HCT116 (cell line): ENCODE measurements at regions not wholly inside any gene's neighbourhood (a gene's known extent, or its start where the extent isn't known, plus 50 kb on each side); places are given as distances from the start of the nearest gene placed in this dataset.

Experiments used
- ATAC-seq: fragments of 200-7000 bp; cut with Tn5 transposase; 2 replicates; pipeline ENCODE4 v1.9.1; 2020; ENCODE audit warnings: mild to moderate bottlenecking, moderate library complexity
- BruUV-seq: library from RNA; stranded (reverse); fragments of 400-500 nt; replicated peaks from 2 replicates; lab custom pipeline; 2021; lab: Mats Ljungman, UMichigan
- CTCF ChIA-PET: fragments of 300-600 bp; sonication (Branson Sonifier 250); formaldehyde crosslinking; loops from one replicate; lab custom pipeline; 2021; ENCODE audit warnings: antibody characterized with exemption; lab: Charles Lee
- POLR2A ChIA-PET: fragments of 300-600, 350-600 bp; sonication (Branson Sonifier 250); formaldehyde crosslinking; loops from one replicate; lab custom pipeline; 2021; ENCODE audit warnings: antibody characterized with exemption; lab: Charles Lee
- RAD21 ChIA-PET, 2 experiments: fragments of 300-600 bp; sonication (Branson Sonifier 250); formaldehyde crosslinking; loops; one replicate each; lab custom pipeline; 2023; ENCODE audit warnings: low total read pairs in 2 of 2; ENCODE audit not compliant: uncharacterized antibody in 2 of 2, unreplicated experiment in 2 of 2, low non-redundant PET in 1 of 2; lab: Charles Lee
- DNase-seq: peaks from one replicate; pipeline ENCODE4 v3.0.0-alpha.2; 2010; ENCODE audit warnings: low read depth, low spot score
- H2AFZ ChIP-seq: fragments of 200-600 bp; shearing (Covaris generic), sonication (generic); 2 replicates; pipeline ENCODE4 v1.6.1; 2017; ENCODE audit warnings: low read depth, mixed run types, mixed read lengths, antibody characterized with exemption, low read length; ENCODE audit not compliant: poor library complexity, severe bottlenecking
- H3K27ac ChIP-seq: 2 replicates; pipeline ENCODE4 v1.5.1; 2012; ENCODE audit warnings: low read depth, low read length
- H3K27me3 ChIP-seq: fragments of 200-600 bp; sonication (generic); 2 replicates; pipeline ENCODE4 v1.6.1; 2016; ENCODE audit warnings: mixed run types, low read length, mixed read lengths; ENCODE audit not compliant: insufficient read depth
- H3K36me3 ChIP-seq, 2 experiments: fragments of 200-500 bp in 1 of 2; fragments of 200-600 bp in 1 of 2; sonication (Bioruptor generic) in 1 of 2; sonication (generic) in 1 of 2; 2 replicates each; pipeline versions ENCODE4 v1.5.1 to v1.6.1; 2014 to 2016; ENCODE audit warnings: low read length in 2 of 2, inconsistent platforms in 1 of 2, mixed read lengths in 1 of 2, mixed run types in 1 of 2; ENCODE audit not compliant: insufficient read depth in 2 of 2, control insufficient read depth in 1 of 2
- H3K4me1 ChIP-seq, 2 experiments: fragments of 200-600 bp in 1 of 2; sonication (generic) in 1 of 2; 2 replicates each; pipeline versions ENCODE4 v1.5.1 to v1.6.1; 2012 to 2017; ENCODE audit warnings: low read length in 2 of 2, inconsistent platforms in 1 of 2, mild to moderate bottlenecking in 1 of 2, mixed read lengths in 1 of 2, mixed run types in 1 of 2, moderate library complexity in 1 of 2; ENCODE audit not compliant: insufficient read depth in 2 of 2, control insufficient read depth in 1 of 2
- H3K4me2 ChIP-seq: fragments of 200-600 bp; sonication (generic); 2 replicates; pipeline ENCODE4 v1.6.1; 2017; ENCODE audit warnings: mixed run types, low read length, mixed read lengths
- H3K4me3 ChIP-seq, 2 experiments: fragments of 200-600 bp in 1 of 2; sonication (generic) in 1 of 2; replicated peaks in 1 of 2; 2 replicates each; pipeline ENCODE4 v1.5.1; 2011 to 2016; ENCODE audit warnings: low read length in 2 of 2, control low read depth in 1 of 2, low read depth in 1 of 2, mild to moderate bottlenecking in 1 of 2, mixed read lengths in 1 of 2, mixed run types in 1 of 2
- H3K79me2 ChIP-seq: fragments of 200-600 bp; sonication (generic); 2 replicates; pipeline ENCODE4 v1.6.1; 2017; ENCODE audit warnings: mild to moderate bottlenecking, mixed run types, low read length, moderate library complexity, mixed read lengths; ENCODE audit not compliant: insufficient read depth
- H3K9ac ChIP-seq: fragments of 200-600 bp; sonication (generic); 2 replicates; pipeline ENCODE4 v1.6.1; 2016; ENCODE audit warnings: low read length, mixed read lengths
- H3K9me2 ChIP-seq: fragments of 200-600 bp; sonication (generic), shearing (Covaris generic); 2 replicates; pipeline ENCODE4 v1.6.1; 2017; ENCODE audit warnings: mixed run types, mild to moderate bottlenecking, moderate library complexity; ENCODE audit not compliant: insufficient read depth
- H3K9me3 ChIP-seq, 2 experiments: fragments of 200-500 bp in 1 of 2; fragments of 200-600 bp in 1 of 2; sonication (Bioruptor generic) in 1 of 2; sonication (generic) in 1 of 2; 2 replicates each; pipeline ENCODE4 v1.6.1; 2014 to 2017; ENCODE audit warnings: low read length in 2 of 2, mixed read lengths in 2 of 2, inconsistent platforms in 1 of 2, low read depth in 1 of 2, mild to moderate bottlenecking in 1 of 2, mixed run types in 1 of 2, moderate library complexity in 1 of 2; ENCODE audit not compliant: control insufficient read depth in 1 of 2, insufficient read depth in 1 of 2
- H4K20me1 ChIP-seq: fragments of 200-600 bp; sonication (generic), shearing (Covaris generic); 2 replicates; pipeline ENCODE4 v1.6.1; 2017; ENCODE audit warnings: mixed run types, mild to moderate bottlenecking, moderate library complexity; ENCODE audit not compliant: insufficient read depth
- CBX3 ChIP-seq: IDR thresholded peaks from 2 replicates; pipeline ENCODE4 v1.6.1; 2012; ENCODE audit warnings: low read depth
- ELF1 ChIP-seq: IDR thresholded peaks from 2 replicates; pipeline ENCODE4 v1.6.1; 2012; ENCODE audit warnings: low read depth, borderline replicate concordance
- EZH2phosphoT487 ChIP-seq: fragments of 200-600 bp; IDR thresholded peaks from 2 replicates; pipeline ENCODE4 v1.6.1; 2018; ENCODE audit warnings: antibody characterized with exemption, borderline replicate concordance
- FOSL1 ChIP-seq: IDR thresholded peaks from 2 replicates; pipeline ENCODE4 v1.6.1; 2012; ENCODE audit warnings: low read depth
- POLR2A ChIP-seq: IDR thresholded peaks from 2 replicates; pipeline ENCODE4 v1.7.0; 2011; ENCODE audit warnings: borderline replicate concordance; ENCODE audit not compliant: insufficient read depth, insufficient read length; ENCODE audit errors: extremely low read depth
- RAD21 ChIP-seq: IDR thresholded peaks from 2 replicates; pipeline ENCODE4 v1.6.1; 2012; ENCODE audit warnings: low read depth, mild to moderate bottlenecking
- SIN3A ChIP-seq: IDR thresholded peaks from 2 replicates; pipeline ENCODE4 v1.6.1; 2012; ENCODE audit warnings: low read depth
- SRF ChIP-seq: IDR thresholded peaks from 2 replicates; pipeline ENCODE4 v1.6.1; 2012; ENCODE audit warnings: low read depth
- YY1 ChIP-seq: IDR thresholded peaks from 2 replicates; pipeline ENCODE4 v1.6.1; 2011; ENCODE audit warnings: low read length, low read depth, moderate library complexity, mild to moderate bottlenecking; ENCODE audit not compliant: insufficient replicate concordance; ENCODE audit errors: extremely low read depth
- intact Hi-C: fragments of 100-400 bp; cut with micrococcal nuclease; formaldehyde crosslinking; loops from 2 replicates; pipeline ENCODE4 v1.10.0; 2022
- TF ChIP-seq, protein P1 (sequence below), 3 experiments: fragments of 200-600 bp in 1 of 3; sonication (generic) in 1 of 3; IDR thresholded peaks in 2 of 3; conservative IDR thresholded peaks in 1 of 3; 2 replicates each; pipeline ENCODE4 v1.5.1; 2012 to 2017; ENCODE audit warnings: low read depth in 2 of 3, low read length in 2 of 3, antibody characterized with exemption in 1 of 3, borderline replicate concordance in 1 of 3, control low read depth in 1 of 3, mild to moderate bottlenecking in 1 of 3, mixed read lengths in 1 of 3, mixed run types in 1 of 3, moderate library complexity in 1 of 3; ENCODE audit not compliant: insufficient read depth in 1 of 3
- TF ChIP-seq, protein P2 (sequence below): IDR thresholded peaks from 2 replicates; pipeline ENCODE4 v1.6.1; 2012; ENCODE audit warnings: low read depth
- TF ChIP-seq, protein P3 (sequence below): IDR thresholded peaks from 2 replicates; pipeline ENCODE4 v1.6.1; 2011; ENCODE audit warnings: mild to moderate bottlenecking, low read length, moderate library complexity; ENCODE audit not compliant: insufficient replicate concordance; ENCODE audit errors: extremely low read depth
- TF ChIP-seq, protein P4 (sequence below): IDR thresholded peaks from 2 replicates; pipeline ENCODE4 v1.6.1; 2012

DNA sequence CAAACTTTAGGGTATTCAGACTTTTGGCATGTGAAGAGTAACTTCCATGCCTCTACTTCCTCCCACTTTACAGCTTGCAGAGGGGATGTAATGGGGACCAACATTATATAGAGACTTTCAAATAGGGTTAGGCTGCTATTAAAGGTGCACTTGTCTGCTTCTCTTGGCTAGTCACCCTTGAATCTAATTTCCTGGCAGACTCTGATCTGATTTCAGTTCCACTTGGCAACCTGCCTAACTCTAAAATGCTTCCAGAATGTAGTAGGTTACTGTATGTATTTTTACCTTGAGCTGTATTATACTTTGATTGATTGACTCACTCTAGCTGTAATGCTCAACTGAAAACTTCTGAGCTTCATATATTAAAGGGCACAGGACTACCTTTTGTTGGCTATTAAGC, 693.4 kb downstream of the KCTD16 start:
- ChIA-PET POLR2A (no interaction called here), CTCF (no interaction called here), RAD21 (no interaction called here)
- BruUV-seq = no TSS peak
- ATAC-seq (no peak), DNase-seq (no peak)
- no peaks in the 10 kb centered on the region for H4K20me1 ChIP-seq
- no peak overlapping the region for H3K27ac ChIP-seq
- H3K36me3 ChIP-seq = no peaks in the 10 kb centered on the region
- H3K4me3 ChIP-seq = no peak overlapping the region
- intact Hi-C loops = no loop called here
- H2AFZ ChIP-seq = no peak overlapping the region
- no peaks in the 10 kb centered on the region for H3K9me2 ChIP-seq
- no peaks in the 10 kb centered on the region for H3K79me2 ChIP-seq
- H3K4me1 ChIP-seq = no peaks in the 10 kb centered on the region
- H3K27me3 ChIP-seq = no peaks in the 10 kb centered on the region
- H3K9ac ChIP-seq = no peak overlapping the region
- TF ChIP-seq CBX3 (no peak), YY1 (no peak), RAD21 (no peak)
- no peak overlapping the region for H3K4me2 ChIP-seq
- no peaks in the 10 kb centered on the region for H3K9me3 ChIP-seq

DNA sequence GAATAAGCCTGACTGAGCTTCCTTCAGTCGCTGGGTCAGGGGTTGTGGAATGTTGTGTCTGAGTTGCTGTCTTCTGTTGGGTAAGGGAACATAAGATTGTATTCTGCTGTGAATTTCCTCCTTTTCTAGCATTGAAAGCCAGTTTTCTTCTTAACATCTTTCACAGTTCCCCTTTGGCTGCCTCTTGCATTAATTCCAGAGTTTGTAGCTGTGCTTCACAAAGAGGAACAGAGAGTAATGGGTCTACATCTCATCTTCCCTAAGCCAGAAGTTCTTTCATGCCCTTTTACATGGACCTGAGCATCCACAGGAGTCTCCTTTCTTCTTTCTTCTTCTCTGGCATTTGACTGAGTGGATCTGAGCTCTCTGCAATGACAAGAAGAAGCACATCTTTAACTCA, 686.8 kb downstream of the KCTD16 start:
- Histone ChIP-seq H3K27me3 (no peaks in the 10 kb centered on the region; the same call in 1 of the 2 replicates), H3K4me2 (no peak overlapping the region), H3K9ac (no peak overlapping the region), H3K4me1 (no peaks in the 10 kb centered on the region), H3K4me3 (no peak overlapping the region), H3K27ac (no peak overlapping the region), H3K9me2 (no peaks in the 10 kb centered on the region), H3K79me2 (no peaks in the 10 kb centered on the region), H4K20me1 (no peaks in the 10 kb centered on the region), H3K36me3 (no peaks in the 10 kb centered on the region), H2AFZ (no peak overlapping the region), H3K9me3 (no peaks in the 10 kb centered on the region)
- BruUV-seq = no TSS peak
- DNase-seq (no peak), ATAC-seq (no peak)
- POLR2A ChIA-PET = no interaction called here
- RAD21 ChIA-PET = no interaction called here
- intact Hi-C loops = no loop called here
- CTCF ChIA-PET = no interaction called here
- TF ChIP-seq YY1 (no peak), CBX3 (no peak), SIN3A (no peak), EZH2phosphoT487 (no peak), RAD21 (no peak), FOSL1 (no peak), POLR2A (no peak), SRF (no peak), ELF1 (no peak)
- TF ChIP-seq, protein P1, sequence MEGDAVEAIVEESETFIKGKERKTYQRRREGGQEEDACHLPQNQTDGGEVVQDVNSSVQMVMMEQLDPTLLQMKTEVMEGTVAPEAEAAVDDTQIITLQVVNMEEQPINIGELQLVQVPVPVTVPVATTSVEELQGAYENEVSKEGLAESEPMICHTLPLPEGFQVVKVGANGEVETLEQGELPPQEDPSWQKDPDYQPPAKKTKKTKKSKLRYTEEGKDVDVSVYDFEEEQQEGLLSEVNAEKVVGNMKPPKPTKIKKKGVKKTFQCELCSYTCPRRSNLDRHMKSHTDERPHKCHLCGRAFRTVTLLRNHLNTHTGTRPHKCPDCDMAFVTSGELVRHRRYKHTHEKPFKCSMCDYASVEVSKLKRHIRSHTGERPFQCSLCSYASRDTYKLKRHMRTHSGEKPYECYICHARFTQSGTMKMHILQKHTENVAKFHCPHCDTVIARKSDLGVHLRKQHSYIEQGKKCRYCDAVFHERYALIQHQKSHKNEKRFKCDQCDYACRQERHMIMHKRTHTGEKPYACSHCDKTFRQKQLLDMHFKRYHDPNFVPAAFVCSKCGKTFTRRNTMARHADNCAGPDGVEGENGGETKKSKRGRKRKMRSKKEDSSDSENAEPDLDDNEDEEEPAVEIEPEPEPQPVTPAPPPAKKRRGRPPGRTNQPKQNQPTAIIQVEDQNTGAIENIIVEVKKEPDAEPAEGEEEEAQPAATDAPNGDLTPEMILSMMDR (IDR thresholded peaks at IDR 0.05 in 2 of 3, conservative IDR thresholded peaks at IDR 0.05 in 1 of 3; ENCODE audit: borderline replicate concordance in 1 of 3, insufficient read depth in 1 of 3, low read depth in 2 of 3, low read length in 2 of 3) = no peak
- TF ChIP-seq, protein P2, sequence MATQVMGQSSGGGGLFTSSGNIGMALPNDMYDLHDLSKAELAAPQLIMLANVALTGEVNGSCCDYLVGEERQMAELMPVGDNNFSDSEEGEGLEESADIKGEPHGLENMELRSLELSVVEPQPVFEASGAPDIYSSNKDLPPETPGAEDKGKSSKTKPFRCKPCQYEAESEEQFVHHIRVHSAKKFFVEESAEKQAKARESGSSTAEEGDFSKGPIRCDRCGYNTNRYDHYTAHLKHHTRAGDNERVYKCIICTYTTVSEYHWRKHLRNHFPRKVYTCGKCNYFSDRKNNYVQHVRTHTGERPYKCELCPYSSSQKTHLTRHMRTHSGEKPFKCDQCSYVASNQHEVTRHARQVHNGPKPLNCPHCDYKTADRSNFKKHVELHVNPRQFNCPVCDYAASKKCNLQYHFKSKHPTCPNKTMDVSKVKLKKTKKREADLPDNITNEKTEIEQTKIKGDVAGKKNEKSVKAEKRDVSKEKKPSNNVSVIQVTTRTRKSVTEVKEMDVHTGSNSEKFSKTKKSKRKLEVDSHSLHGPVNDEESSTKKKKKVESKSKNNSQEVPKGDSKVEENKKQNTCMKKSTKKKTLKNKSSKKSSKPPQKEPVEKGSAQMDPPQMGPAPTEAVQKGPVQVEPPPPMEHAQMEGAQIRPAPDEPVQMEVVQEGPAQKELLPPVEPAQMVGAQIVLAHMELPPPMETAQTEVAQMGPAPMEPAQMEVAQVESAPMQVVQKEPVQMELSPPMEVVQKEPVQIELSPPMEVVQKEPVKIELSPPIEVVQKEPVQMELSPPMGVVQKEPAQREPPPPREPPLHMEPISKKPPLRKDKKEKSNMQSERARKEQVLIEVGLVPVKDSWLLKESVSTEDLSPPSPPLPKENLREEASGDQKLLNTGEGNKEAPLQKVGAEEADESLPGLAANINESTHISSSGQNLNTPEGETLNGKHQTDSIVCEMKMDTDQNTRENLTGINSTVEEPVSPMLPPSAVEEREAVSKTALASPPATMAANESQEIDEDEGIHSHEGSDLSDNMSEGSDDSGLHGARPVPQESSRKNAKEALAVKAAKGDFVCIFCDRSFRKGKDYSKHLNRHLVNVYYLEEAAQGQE = no peak
- TF ChIP-seq, protein P3, sequence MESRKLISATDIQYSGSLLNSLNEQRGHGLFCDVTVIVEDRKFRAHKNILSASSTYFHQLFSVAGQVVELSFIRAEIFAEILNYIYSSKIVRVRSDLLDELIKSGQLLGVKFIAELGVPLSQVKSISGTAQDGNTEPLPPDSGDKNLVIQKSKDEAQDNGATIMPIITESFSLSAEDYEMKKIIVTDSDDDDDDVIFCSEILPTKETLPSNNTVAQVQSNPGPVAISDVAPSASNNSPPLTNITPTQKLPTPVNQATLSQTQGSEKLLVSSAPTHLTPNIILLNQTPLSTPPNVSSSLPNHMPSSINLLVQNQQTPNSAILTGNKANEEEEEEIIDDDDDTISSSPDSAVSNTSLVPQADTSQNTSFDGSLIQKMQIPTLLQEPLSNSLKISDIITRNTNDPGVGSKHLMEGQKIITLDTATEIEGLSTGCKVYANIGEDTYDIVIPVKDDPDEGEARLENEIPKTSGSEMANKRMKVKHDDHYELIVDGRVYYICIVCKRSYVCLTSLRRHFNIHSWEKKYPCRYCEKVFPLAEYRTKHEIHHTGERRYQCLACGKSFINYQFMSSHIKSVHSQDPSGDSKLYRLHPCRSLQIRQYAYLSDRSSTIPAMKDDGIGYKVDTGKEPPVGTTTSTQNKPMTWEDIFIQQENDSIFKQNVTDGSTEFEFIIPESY = no peak
- TF ChIP-seq, protein P4, sequence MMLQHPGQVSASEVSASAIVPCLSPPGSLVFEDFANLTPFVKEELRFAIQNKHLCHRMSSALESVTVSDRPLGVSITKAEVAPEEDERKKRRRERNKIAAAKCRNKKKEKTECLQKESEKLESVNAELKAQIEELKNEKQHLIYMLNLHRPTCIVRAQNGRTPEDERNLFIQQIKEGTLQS = no peak
